ENCODE measurements at regions not wholly inside any gene's neighbourhood (a gene's known extent, or its start where the extent isn't known, plus 50 kb on each side); places are given as distances from the start of the nearest gene placed in this dataset.

DNA sequence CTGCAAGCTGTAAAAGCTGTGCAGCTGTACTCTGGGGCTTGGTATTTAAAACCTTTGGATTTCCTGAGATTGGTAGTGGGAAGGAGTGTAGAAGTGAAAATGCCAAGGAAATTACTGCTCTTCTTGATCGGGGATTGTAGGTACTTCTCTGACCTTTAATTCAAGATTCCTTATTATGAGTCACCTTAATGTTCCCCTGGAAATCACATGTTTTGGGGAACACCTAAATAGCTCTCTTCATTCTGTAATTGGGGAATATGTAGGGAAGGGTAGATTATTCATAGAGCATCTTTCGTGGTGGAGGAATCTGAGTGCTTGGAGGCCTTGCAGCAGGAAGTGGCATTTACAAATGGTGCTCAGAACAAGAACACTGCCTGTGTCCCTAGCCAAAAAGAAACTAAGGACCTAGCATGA is 137.8 kb downstream of the UCHL1 start:
- no peak for DNase-seq

- no peak for DNase-seq
These were observed 139.5 kb downstream of the UCHL1 start for GRCh38 chr4:41396214-41396613.

DNA sequence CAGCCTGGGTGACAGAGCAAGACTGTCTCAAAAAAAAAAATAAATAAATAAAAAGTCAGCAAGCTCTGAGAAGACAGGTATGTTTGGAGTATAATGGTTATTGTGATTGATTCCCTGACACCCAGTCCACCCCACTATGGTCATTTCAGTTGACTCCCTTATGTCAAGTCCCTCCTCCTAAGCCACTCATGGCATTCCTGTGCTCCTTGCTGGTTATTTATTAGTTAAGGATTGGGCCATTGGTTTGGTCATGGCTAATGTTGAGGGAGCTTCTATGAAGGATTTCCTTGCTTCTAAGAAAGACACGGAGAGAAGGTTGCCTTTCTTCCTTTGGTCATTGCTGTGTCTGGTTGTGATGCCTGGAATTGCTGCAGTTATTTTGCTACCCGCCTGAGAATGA is 140.1 kb downstream of the UCHL1 start:
- no peak for DNase-seq

DNA sequence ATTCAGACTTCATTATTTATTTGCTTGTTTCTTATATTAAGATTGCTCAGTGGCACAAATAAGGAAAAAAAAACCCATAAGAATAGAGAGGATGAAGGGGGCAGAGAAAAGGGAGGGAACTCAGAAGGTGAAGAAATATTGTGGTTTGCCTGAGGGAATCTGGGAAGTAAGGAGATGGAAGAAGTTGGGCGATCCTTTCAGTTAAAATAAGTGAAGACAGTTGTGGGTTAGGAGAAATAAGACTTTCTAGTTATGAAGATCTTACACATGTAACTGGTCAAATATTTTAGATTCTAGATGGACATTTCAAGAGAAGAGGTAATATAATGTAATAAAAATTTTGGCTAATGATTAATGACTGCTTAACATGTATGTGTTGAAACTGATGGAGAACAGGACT is 138.7 kb upstream of the LIMCH1 start:
- no peak for DNase-seq

- no peak for DNase-seq
These were observed 137.7 kb upstream of the LIMCH1 start for GRCh38 chr4:41400296-41400695.

DNA sequence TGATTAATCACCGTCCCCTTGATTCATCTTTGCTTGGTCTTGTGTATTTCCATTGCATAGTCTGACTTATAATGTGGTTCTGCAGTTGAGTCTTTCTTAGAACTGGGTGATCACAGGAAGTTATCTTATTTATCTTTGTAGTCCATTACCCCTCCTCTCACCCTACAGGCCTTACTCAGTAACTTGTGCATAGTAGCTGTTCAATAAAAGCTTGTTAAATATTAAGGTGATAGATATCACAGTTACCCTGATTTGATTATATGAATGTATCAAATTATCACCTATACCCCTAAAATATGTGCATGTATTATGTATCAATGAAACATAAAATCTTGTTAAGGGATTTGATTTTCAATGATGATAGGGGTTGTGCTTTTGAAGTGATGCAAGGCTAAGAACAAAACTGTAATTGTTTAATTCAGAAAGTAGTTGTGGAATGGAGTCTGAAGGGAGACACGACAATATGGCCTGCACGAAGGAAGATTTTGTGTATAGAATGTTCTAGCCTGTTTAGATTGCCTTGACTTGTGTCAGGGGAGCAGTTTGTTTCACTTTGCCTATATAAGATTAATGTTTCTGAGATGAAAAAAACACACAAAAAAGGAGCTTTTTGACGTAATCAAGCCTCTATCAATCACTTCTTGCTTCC is 132.4 kb upstream of the LIMCH1 start:
- no peak for DNase-seq

GRCh38 chr4:41406113-41406516 is 131.8 kb upstream of the LIMCH1 start:
- DNase-seq: no peak

DNA sequence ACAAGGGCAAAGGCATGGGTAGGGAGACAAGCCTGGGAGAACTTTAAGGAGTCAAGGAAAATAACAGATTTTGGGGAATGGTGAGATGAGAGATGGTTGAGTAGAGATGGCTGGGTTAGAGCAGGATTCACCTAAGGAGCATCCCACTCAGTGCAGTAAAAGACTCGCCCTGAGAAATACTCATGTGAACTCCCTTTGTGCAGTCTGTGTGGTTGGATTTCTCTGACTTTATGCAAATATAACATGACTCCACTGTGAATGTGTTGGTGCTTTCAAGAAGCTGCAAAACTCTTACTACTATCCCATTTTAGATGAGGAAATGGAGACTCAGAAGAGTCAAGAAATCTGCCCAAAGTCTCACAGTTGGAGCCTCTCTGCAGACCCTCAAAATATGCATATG is 129.8 kb upstream of the LIMCH1 start:
- no peak for DNase-seq

DNA sequence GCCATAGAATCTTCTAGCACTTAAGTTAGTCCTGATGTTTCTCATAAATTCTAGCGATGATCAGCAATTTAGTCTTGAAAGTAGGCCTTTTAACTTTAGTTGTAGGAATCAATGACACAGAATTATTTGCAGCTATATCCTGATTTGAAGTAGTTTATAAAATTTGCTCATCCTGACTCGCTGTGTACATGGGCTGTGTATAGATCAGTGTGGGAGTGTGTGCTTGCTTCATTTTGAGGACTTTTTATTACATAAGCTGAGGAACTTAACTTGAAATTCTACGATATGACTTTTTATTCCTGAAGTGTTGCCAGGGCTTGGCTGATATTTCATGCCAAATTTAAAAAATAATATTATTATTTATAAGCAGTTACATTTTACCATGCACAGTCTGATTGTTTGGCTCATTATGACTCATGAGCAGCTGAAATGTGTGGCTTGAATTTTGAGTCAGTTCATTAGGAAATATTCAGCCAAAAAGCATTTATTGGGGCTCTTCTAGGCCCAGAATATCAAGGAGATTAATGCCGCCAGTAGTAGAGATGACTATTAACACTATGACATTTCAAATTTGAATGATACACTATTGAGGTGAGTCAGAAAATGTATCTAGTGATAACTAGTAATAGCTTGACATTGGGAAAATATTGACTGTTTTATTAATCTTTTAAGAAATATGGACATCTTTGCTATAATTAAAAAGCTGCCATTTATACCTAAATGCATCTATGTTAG is 128.9 kb upstream of the LIMCH1 start:
- no peak for DNase-seq

DNA sequence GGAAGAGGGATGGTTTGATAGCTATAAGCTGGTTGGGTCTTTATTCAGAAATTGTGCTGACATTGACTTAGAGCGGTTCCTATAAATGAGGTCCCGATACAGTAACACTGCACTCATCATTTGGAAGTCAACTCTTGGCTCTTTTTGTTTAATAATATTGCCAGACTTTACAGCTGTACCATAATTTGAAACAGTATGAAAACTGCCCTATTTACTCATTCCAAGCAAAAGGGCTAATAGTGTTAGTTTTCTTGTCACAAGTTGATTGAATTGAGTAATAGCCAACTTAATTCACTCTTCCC is 128.4 kb upstream of the LIMCH1 start:
- DNase-seq: no peak

DNA sequence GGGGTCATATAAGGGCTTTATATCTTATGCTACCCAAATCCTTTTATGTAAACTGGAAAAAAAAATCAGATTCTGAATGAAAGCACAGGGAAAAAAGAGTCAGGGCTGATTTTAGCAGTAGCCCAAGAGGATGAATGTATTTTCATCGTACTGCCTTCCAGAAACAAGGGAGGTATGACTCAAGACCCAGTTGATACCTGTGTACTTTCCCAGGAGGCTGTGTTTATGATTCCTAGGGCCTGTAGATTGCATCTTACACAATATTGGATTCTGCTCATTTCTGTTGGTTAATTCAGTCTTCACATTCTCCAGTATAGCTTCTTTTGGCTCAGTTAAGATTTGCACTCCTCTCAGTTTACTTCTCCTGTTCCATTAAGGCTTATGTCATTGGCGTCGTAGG is 127.9 kb upstream of the LIMCH1 start:
- no peak for DNase-seq

DNA sequence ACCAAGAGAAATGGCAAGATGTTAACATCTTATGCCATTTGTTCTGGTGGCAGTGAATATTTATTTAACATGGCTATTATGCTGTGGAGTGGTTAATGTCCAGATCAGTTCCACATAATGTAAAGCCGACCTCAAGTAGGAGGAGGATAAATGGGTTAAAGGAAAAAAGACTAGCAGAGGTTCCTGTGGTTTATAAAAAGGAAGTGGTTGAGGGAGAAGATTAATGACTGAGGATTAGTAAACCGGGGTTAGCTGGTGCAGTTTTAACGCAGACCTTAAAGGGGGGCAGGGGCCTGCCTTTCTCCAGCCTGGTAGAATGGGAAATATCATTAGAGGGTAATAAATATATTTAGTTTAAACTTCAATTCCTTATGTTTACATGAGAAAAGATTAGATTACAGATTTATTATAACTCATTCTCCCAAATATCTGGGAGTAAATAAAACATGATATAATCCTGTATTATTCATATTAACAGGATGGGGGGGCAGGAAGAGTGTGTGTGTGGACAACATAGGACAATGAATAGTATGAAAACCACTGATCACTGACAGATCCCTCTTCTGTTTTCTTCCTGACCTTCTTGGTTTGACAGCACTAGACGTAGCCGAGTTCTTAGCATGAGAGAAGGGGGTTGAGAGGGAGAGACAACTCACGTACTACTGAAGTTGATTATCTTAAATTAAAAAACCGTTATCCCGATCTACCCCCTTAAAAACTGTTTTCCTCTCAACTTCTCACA is 124.1 kb upstream of the LIMCH1 start:
- DNase-seq: no peak

- no peak for DNase-seq
These were observed 123.6 kb upstream of the LIMCH1 start for GRCh38 chr4:41414412-41414779.

DNA sequence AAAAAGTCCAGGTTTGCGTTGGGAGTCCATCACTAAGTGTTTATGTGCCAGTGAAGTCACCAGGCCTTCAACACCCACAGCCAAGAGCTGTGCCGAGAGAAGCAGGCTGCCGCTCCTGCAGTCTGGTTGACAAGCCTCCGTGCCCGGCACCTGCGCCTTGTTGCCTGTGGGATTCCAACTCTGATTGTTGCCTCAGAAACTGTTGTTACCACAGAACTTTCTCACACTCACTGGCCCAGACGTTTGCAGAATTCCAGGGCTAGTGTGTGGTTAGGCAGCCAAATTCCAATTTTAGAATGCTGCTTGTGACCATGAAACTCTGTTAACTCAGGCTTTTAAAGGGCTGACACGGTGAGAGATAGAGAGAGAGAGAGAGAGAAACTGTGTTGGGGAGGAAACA is 119.5 kb upstream of the LIMCH1 start:
- no peak for DNase-seq

DNA sequence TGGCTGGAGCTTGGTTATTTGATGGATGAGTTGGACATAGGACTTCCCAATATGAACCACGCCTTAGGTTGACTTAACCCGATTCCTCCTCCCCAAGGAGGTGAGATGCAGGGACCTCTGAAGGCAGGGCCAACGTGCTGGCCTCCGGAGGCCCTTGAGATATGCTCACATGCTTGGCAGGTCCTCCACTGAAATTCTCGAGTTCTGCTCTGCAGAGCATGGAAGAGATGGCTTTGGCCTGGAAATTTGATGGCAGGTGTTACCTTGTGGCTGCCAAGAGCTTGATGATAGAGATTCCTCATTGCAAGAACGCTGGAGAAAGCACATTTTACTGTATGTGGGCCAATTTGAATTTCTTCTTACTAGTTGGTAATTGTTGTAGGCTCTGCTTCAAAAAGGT is 117.4 kb upstream of the LIMCH1 start:
- no peak for DNase-seq

DNA sequence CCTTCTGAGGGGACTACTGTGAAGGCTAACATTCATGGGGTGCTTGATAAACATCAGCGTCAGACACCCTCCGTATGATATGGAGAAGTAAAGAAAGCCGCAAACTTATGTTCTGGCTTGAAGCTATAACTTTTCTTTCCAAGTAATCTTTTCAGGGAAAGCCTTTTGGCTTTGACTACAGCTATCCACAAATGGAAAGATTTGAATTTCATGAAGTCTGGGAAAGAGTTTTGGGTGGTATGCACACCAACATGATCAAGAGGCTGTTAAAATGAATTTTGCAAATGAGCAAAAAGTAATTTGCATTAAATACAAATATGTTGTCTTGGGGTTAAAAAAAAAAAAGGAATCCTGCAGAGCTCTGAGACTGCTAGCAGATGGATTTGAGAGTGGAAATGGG is 114.8 kb upstream of the LIMCH1 start:
- no peak for DNase-seq

DNA sequence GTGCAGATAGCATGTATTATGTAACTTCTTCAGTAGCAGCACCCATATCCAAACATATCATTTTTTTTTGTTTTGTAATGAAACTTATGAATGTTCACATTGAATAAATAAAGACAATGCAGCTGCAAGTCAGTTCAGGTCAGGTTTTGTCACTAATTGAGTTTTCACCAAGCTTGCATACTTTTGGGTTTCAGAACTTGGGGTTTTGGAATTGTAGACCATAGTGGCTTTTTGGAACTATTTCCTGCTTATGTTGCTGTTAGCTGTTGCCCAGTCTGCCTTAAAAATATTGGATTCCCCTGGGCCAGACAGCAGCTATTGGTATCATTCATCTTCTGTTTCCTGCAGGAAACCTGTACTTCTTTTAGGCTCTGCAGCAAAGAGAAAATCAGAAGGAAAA is 113.4 kb upstream of the LIMCH1 start:
- no peak for DNase-seq

DNA sequence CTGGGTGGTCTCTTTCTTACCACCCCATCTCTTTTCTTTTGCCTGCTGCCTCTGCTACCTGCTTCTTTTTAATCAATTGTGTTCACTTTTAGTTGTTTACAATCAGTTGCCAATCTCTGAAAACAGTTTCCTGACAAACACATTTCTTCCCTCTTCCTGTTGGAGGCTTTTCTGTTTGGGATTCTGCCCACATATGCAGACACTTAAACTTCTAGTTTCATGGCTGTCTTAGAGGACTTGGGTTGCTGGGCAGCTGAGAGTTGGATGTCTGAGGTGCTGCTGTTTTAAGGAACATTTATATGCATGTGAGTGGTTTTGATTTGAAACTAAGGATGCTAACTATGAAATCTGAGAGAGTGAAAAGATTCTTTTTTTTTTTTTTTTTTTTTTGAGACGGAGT is 112.3 kb upstream of the LIMCH1 start:
- no peak for DNase-seq

- no peak for DNase-seq
These were observed 111.4 kb upstream of the LIMCH1 start for GRCh38 chr4:41426539-41426938.

GRCh38 chr4:41427306-41427882 is 110.6 kb upstream of the LIMCH1 start:
- no peak for DNase-seq

DNA sequence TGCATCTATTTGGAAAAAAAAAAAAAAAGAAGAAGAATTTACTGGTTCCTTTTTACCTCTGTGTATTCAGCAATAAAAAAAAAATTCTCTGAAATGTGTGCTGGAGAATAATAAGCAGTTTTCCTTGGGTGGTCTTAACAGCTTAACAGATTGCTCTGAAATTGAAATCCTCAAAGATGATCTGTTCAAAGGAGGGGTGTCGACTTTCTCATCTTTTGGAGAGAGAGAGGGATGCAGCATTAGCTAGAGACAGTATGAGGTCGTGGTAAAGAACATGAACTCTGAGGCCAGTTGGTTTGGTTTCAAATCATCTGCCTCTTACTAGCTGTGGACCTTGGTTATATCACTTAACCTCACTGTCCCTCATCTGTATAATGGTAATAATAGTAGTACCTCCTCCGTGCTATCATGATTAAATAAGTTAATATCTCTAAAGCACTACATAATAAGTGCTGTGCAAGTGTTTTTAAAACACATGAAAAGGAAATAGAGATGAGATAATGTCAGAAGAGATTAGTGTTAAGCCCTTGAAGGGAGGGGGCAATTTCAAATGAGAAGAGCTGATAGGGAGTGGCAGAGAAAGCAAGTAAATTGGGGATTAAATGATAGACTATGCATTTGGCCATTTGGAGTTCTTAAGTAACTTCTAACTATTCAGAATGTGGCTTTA is 109.9 kb upstream of the LIMCH1 start:
- no peak for DNase-seq

DNA sequence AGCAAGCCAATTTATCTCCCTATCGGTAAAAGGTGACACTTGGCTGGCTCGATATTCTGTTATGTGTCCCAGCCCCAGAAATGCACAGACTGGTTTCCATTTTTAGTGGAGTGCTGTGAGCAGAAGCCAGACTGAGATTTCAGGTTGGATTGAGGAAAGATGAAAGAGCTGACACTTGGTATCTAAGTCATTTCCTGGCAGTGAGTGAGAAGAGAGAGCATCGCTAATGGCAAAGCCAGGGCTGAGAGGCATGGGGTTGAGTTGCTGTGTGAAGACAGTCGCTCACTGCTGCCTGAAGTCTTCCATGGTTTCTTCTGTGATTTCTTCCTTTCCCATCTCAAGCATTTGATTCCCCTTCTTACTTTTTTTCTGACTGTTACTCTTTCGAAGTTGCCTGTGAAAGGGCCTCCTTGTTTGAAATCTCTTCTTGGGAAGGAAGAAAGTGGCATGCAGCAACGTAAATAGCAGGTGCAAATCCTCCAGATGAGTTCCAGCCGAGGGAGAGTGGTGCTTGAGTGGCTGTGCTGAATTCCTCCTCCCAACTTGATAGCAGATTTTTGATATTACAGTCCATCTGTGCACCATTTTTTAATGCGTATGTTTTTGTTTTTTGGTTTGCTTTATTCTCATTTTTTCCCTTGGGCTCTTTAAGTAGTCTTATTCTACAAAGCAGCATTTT is 109.2 kb upstream of the LIMCH1 start:
- no peak for DNase-seq

- DNase-seq: no peak
These were observed 108.7 kb upstream of the LIMCH1 start for GRCh38 chr4:41429280-41429669.
